WTC11 (cell line): ENCODE measurements at regions not wholly inside any gene's neighbourhood (a gene's known extent, or its start where the extent isn't known, plus 50 kb on each side); places are given as distances from the start of the nearest gene placed in this dataset.

Experiments
- TF ChIP-seq, protein P1 (sequence below): fragments of 200-600 bp; IDR thresholded peaks from 2 replicates; pipeline ENCODE4 v1.8.0; 2022; ENCODE audit warnings: antibody characterized with exemption
- TF ChIP-seq, protein P2 (sequence below): sonication (generic); formaldehyde crosslinking; conservative IDR thresholded peaks from 2 replicates; pipeline ENCODE4 v1.8.1; 2022; ENCODE audit warnings: mild to moderate bottlenecking, missing genetic modification reagents

- TF ChIP-seq, protein P1, sequence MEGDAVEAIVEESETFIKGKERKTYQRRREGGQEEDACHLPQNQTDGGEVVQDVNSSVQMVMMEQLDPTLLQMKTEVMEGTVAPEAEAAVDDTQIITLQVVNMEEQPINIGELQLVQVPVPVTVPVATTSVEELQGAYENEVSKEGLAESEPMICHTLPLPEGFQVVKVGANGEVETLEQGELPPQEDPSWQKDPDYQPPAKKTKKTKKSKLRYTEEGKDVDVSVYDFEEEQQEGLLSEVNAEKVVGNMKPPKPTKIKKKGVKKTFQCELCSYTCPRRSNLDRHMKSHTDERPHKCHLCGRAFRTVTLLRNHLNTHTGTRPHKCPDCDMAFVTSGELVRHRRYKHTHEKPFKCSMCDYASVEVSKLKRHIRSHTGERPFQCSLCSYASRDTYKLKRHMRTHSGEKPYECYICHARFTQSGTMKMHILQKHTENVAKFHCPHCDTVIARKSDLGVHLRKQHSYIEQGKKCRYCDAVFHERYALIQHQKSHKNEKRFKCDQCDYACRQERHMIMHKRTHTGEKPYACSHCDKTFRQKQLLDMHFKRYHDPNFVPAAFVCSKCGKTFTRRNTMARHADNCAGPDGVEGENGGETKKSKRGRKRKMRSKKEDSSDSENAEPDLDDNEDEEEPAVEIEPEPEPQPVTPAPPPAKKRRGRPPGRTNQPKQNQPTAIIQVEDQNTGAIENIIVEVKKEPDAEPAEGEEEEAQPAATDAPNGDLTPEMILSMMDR: no peak
- TF ChIP-seq, protein P2, sequence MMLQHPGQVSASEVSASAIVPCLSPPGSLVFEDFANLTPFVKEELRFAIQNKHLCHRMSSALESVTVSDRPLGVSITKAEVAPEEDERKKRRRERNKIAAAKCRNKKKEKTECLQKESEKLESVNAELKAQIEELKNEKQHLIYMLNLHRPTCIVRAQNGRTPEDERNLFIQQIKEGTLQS: no peak
These were observed 312.3 kb downstream of the ZBBX start for GRCh38 chr3:167067787-167068161.
